DOHH2 (cell line): ENCODE measurements at regions not wholly inside any gene's neighbourhood (a gene's known extent, or its start where the extent isn't known, plus 50 kb on each side); places are given as distances from the start of the nearest gene placed in this dataset.

Source experiments
- H3F3A ChIP-seq: fragments of 200-600 bp; sonication (generic), shearing (Covaris generic); 2 replicates; pipeline ENCODE4 v1.6.0; 2016; ENCODE audit warnings: antibody characterized with exemption, mild to moderate bottlenecking; ENCODE audit not compliant: control insufficient read depth, insufficient read depth
- H3K27ac ChIP-seq: fragments of 200-600 bp; sonication (generic); 2 replicates; pipeline ENCODE4 v1.5.1; 2014; ENCODE audit warnings: low read depth, mild to moderate bottlenecking, low read length, moderate library complexity
- H3K27me3 ChIP-seq: fragments of 200-600 bp; sonication (generic); 2 replicates; pipeline ENCODE4 v1.6.1; 2014; ENCODE audit warnings: mild to moderate bottlenecking, low read length, mixed read lengths; ENCODE audit not compliant: control insufficient read depth
- H3K36me3 ChIP-seq: fragments of 200-600 bp; sonication (generic); 2 replicates; pipeline ENCODE4 v1.6.1; 2014; ENCODE audit warnings: mild to moderate bottlenecking, low read length, moderate library complexity, mixed read lengths; ENCODE audit not compliant: control insufficient read depth
- H3K4me1 ChIP-seq: fragments of 200-600 bp; sonication (generic); 2 replicates; pipeline ENCODE4 v1.6.1; 2014; ENCODE audit warnings: mild to moderate bottlenecking, low read length, mixed read lengths; ENCODE audit not compliant: control insufficient read depth
- H3K4me2 ChIP-seq: fragments of 200-600 bp; sonication (generic); 2 replicates; pipeline ENCODE4 v1.6.0; 2014; ENCODE audit warnings: mild to moderate bottlenecking, low read length, moderate library complexity
- H3K4me3 ChIP-seq: fragments of 200-600 bp; sonication (generic); 2 replicates; pipeline ENCODE4 v1.5.1; 2014; ENCODE audit warnings: mild to moderate bottlenecking, low read length, mixed read lengths
- H3K79me2 ChIP-seq: fragments of 200-600 bp; sonication (generic); 2 replicates; pipeline ENCODE4 v1.6.1; 2014; ENCODE audit warnings: mild to moderate bottlenecking, low read length, mixed read lengths; ENCODE audit not compliant: control insufficient read depth
- H3K9me2 ChIP-seq: fragments of 200-600 bp; sonication (generic); replicated peaks from 2 replicates; pipeline ENCODE4 v1.6.1; 2014; ENCODE audit warnings: mild to moderate bottlenecking, low read length, mixed read lengths; ENCODE audit not compliant: control insufficient read depth
- H3K9me3 ChIP-seq: fragments of 200-600 bp; sonication (generic); 2 replicates; pipeline ENCODE4 v1.6.1; 2014; ENCODE audit warnings: antibody characterized with exemption, low read length, mixed read lengths; ENCODE audit not compliant: control insufficient read depth, insufficient read depth
- H4K20me1 ChIP-seq: fragments of 200-600 bp; sonication (generic); 2 replicates; pipeline ENCODE4 v1.6.0; 2014; ENCODE audit warnings: low read depth, mild to moderate bottlenecking, antibody characterized with exemption, low read length, moderate library complexity; ENCODE audit not compliant: control insufficient read depth, insufficient read depth
- EZH2phosphoT487 ChIP-seq: fragments of 200-600 bp; sonication (generic); IDR thresholded peaks from 2 replicates; pipeline ENCODE4 v1.6.1; 2017; ENCODE audit warnings: borderline replicate concordance, mild to moderate bottlenecking, antibody characterized with exemption, low read length, moderate library complexity, mixed read lengths
- TF ChIP-seq, protein P1 (sequence below): fragments of 200-600 bp; sonication (generic); IDR thresholded peaks from one replicate; pipeline ENCODE4 v1.5.1; 2014; ENCODE audit warnings: antibody characterized with exemption, mild to moderate bottlenecking, low read depth, low read length; ENCODE audit not compliant: poor library complexity, severe bottlenecking

DNA sequence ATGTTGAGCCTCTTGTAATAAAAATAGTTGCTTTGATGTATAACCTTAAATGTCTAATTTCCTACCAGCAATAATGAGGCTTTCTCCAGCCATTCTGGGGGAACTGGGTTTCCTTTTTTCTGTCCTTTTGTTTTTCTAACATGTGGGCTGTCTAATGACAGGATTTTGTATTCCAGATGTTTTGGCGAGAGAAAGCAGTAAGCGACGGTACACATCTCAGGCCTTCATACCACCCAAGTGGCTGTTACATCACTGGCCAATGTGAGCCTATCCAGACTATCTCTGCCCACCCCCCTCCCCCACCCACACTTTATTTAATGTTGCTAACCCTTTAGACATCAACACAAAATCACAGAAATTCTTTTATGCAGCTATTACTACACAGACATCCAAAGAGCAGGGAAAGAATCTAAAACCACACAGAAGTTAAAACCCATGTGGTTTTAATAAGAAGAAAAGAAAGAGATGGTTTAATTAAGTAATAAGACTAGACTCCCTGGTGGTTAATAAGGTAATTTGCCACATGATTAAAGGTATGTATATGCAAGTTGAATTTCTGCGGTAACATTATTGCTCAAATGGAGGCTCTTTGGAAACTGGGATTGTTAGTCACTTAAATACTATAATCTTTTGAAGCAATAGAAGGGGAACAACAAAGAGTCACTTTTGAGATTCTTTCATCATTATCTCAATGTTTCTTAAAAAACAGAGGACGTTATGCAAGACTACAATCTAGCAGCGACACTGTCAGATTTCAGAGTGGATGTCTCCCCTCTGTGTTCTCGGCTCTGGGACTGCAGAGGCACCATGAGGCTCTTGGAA lies 365.1 kb downstream of the ENC1 start:
- no peaks in the 10 kb centered on the region for H3K27me3 ChIP-seq
- H3K36me3 ChIP-seq: no peaks in the 10 kb centered on the region
- no peak overlapping the region for H3K4me2 ChIP-seq
- no peaks in the 10 kb centered on the region for H3K4me1 ChIP-seq
- no peaks in the 10 kb centered on the region for H3F3A ChIP-seq
- H4K20me1 ChIP-seq: no peaks in the 10 kb centered on the region
- no peak overlapping the region for H3K27ac ChIP-seq
- TF ChIP-seq, protein P1, sequence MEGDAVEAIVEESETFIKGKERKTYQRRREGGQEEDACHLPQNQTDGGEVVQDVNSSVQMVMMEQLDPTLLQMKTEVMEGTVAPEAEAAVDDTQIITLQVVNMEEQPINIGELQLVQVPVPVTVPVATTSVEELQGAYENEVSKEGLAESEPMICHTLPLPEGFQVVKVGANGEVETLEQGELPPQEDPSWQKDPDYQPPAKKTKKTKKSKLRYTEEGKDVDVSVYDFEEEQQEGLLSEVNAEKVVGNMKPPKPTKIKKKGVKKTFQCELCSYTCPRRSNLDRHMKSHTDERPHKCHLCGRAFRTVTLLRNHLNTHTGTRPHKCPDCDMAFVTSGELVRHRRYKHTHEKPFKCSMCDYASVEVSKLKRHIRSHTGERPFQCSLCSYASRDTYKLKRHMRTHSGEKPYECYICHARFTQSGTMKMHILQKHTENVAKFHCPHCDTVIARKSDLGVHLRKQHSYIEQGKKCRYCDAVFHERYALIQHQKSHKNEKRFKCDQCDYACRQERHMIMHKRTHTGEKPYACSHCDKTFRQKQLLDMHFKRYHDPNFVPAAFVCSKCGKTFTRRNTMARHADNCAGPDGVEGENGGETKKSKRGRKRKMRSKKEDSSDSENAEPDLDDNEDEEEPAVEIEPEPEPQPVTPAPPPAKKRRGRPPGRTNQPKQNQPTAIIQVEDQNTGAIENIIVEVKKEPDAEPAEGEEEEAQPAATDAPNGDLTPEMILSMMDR: no peak
- no peak for TF ChIP-seq EZH2phosphoT487
- no peaks in the 10 kb centered on the region for H3K9me3 ChIP-seq
- H3K9me2 ChIP-seq: no peaks in the 10 kb centered on the region
- no peaks in the 10 kb centered on the region for H3K79me2 ChIP-seq
- no peak overlapping the region for H3K4me3 ChIP-seq

DNA sequence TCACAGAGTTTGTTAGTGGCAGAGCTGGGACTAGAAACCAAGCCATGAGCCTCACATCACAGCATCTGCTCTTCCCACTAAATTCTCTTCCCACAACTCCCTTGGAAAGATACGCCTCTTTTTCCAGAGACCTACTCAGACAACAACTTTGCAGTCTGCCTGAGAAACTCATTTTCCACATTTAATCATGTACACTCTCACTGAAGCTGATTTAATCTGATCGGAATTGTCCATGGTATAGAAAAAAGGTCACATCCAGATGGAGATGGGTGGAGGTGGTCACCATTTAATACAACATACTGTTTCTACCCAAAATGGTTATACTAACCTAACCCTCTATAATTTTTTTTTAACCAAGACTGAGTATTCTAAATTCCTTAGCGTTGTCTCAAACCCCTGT lies 366.2 kb downstream of the ENC1 start:
- Histone ChIP-seq H4K20me1 (no peaks in the 10 kb centered on the region), H3K79me2 (no peaks in the 10 kb centered on the region), H3K36me3 (no peaks in the 10 kb centered on the region), H3K9me2 (no peaks in the 10 kb centered on the region), H3K4me1 (no peaks in the 10 kb centered on the region), H3K9me3 (no peaks in the 10 kb centered on the region), H3K27ac (no peak overlapping the region), H3K4me2 (no peak overlapping the region), H3K27me3 (no peaks in the 10 kb centered on the region), H3F3A (no peaks in the 10 kb centered on the region), H3K4me3 (no peak overlapping the region)
- TF ChIP-seq, protein P1: no peak
- no peak for TF ChIP-seq EZH2phosphoT487

DNA sequence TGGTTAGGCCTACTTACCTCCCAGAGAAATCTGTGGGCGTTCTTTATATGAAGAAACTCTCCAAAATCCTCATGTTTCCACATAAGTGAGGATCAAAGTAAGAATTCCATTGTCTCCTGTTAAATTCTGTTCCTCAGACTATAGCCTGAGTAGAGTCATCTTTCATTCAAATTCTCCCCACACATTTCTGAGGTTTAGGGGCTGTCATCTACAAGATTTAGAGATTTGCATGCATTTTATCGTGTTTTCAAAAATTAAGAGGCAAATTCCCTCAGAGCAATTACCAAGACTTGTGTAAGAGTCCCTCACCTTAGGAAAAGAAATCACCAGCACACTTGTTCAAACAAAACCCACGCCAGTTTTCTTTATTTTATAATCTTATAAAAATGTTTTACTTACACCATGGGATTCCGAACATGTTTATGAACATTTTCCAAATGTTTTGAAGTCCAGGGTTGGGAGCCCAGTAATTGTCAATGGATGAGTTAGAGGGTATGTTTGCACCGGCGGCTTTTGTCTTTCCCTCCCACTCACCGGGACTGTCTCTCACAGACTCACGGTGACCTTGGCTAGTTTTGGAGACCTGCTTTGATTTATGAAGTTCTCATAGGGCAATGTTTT lies 367.6 kb downstream of the ENC1 start:
- H3K27me3 ChIP-seq: no peaks in the 10 kb centered on the region; the same call in 1 of the 2 replicates
- H3K79me2 ChIP-seq: no peaks in the 10 kb centered on the region
- TF ChIP-seq, protein P1: no peak
- TF ChIP-seq EZH2phosphoT487: no peak
- no peaks in the 10 kb centered on the region for H3K36me3 ChIP-seq
- H3K9me2 ChIP-seq: no peaks in the 10 kb centered on the region
- no peaks in the 10 kb centered on the region for H3K4me1 ChIP-seq
- no peaks in the 10 kb centered on the region for H3F3A ChIP-seq
- H3K4me3 ChIP-seq: no peak overlapping the region
- H3K4me2 ChIP-seq: no peak overlapping the region
- H4K20me1 ChIP-seq: no peaks in the 10 kb centered on the region
- H3K27ac ChIP-seq: no peak overlapping the region
- H3K9me3 ChIP-seq: no peaks in the 10 kb centered on the region
